Tibial nerve (tissue), 3 donors: ENCODE measurements at regions not wholly inside any gene's neighbourhood (a gene's known extent, or its start where the extent isn't known, plus 50 kb on each side); places are given as distances from the start of the nearest gene placed in this dataset.

Source experiments
- CTCF ChIP-seq, 5 experiments: fragments of 200-600 bp in 3 of 5; fragments of 450-650 bp in 2 of 5; sonication (generic) in 3 of 5; IDR thresholded peaks; one replicate each; pipeline ENCODE4 v1.5.1; 2016 to 2019; ENCODE audit warnings: antibody characterized with exemption in 5 of 5, mild to moderate bottlenecking in 3 of 5, moderate library complexity in 2 of 5
- POLR2A ChIP-seq, 2 donors: fragments of 450-650 bp; IDR thresholded peaks; one replicate each; pipeline ENCODE4 v1.6.1; 2017; ENCODE audit warnings: antibody characterized with exemption in 2 of 2, mild to moderate bottlenecking in 2 of 2, moderate library complexity in 2 of 2

- no peak for TF ChIP-seq CTCF (IDR thresholded peaks at IDR 0.05)
- no peak for TF ChIP-seq POLR2A (IDR thresholded peaks at IDR 0.05)
Observed at GRCh38 chr22:19663286-19663815, 51.0 kb upstream of the SEPTIN5 start.
